GM19043 (cell line): ENCODE measurements at regions not wholly inside any gene's neighbourhood (a gene's known extent, or its start where the extent isn't known, plus 50 kb on each side); places are given as distances from the start of the nearest gene placed in this dataset.

ENCODE experiments used
- ATAC-seq: cut with Tn5 transposase; IDR thresholded peaks from one replicate; pipeline ENCODE4 v1.9.1; 2021; ENCODE audit warnings: low read depth; ENCODE audit not compliant: unreplicated experiment

DNA sequence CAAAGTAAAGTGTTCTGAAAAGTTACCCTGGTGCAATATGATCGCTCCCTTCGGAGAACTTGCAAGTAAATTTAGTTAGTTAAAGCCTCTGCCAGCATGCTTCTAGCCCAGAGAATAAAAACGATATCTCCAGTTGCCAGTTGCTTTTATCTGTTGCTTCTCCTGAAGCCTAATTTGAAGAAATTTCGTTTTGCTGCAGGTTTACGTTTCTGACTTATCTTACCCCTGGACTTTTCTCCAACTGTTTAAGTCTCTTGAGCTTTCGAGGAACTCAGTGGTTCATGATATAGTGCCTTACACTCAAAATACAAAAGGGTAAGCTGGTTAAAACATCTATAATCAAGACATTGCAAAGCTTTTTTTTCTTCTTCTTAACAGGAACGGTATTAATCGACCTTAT, 131.1 kb downstream of the FAM161A start:
- no peak for ATAC-seq

DNA sequence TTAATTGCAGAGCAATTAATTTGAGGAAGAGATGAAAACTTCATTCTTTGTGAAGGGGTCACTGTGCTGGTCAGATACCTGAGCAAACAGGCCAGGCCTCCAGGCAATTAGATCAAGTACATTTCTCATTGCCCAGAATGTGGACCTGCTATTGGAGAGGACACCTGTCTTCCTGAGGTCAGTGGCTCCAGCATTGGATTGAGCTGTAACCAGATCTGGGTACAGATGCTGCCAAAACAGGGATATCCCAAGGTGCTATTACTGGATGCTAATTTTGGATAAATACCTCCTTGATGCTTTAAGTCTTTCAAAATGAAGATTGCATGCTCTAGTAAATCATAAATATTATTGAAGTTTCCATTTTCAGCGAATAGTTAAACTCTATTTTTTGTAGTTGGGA, 131.5 kb downstream of the FAM161A start:
- ATAC-seq = no peak

DNA sequence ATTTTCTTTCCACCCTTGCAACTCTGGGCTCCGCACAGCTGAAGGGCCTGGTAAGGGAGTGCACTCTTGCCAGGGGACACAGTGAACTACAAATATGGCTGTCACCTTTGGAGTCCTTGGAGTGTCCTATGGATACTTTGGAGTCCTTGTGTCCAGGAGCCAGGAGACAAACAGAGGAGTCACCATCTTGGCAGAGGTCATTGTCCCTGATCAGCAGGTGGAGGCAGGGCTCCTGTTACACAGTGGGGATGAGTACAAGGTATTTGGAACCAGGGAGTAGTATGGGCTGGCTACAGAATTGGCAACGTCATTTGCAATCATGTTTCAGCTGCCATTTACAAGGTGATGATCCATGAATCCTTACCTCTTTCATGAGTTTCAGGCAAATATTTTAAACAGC, 132.5 kb downstream of the FAM161A start:
- ATAC-seq = no peak

DNA sequence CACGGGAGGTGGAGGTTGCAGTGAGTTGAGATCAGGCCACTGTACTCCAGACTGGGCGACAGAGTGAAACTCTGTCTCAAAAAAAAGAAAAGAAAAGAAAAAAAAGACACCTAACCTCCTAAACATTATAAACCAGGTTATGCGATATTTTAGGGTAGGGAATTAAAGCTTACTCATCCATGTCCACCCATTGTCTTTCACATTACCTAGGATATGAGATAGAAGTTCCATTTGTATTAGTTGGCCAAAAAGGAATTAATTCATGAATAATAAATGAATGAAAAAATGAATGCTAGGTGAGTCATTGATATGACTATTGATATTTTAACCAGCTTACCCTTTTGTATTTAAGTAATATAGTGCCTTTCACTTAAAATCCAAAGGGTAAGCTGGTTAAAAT, 132.9 kb downstream of the FAM161A start:
- ATAC-seq = no peak

DNA sequence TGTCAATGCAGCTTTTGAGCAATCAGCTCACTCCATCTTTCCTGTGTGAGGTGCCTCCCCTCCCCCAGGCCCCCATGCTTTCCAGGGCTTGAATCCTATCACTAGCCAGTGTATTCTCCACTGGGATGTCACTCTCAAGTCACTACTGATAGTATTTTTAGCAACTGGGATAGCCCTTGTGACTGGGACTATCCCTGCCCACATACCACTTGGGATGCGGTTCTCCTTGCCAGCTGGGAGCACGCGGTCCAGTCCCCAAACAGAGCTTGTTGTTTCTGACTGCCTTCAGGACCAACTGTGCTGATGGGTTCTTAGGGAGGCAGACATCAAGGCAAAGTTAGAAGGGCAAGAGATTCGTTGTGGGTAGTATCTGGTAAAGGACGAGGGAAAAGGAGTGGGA, 134.9 kb downstream of the FAM161A start:
- ATAC-seq = no peak

DNA sequence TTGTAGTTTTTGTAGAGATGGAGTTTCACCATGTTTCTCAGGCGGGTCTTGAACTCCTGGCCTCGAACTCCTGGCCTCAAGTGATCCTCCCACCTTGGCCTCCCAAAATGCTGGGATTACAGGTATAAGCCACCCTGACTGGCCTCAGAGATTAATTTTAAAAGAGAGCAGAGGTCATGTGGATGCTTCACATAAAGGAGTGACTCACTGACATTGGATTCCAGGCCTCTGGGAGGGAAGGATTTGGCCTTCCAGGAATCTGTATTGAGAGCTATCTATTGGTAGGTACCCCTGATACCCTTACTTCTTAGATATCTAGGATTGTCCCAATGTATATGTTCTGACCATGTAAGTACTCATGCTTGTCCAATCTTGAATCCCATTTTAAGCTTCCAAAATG, 138.4 kb downstream of the FAM161A start:
- ATAC-seq = no peak

DNA sequence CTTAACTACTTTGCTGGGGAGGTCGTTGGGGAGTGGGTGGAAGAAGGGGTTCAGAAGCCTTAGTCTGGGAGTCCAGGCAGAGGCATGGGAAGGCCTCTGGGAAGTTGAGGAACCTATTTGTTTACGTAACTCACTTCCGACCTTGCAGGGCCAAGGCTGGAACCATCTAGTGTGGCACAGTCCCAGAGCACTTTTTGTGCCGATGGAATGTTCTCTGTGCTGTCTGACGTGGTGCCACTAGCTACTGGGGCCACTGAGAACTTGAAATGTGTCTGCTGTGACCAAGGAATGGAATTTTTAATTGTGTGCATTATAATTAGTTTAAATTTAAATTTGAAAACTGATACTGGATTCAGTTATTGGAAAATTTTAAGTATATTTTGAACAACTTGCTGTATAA, 139.7 kb downstream of the FAM161A start:
- no peak for ATAC-seq

DNA sequence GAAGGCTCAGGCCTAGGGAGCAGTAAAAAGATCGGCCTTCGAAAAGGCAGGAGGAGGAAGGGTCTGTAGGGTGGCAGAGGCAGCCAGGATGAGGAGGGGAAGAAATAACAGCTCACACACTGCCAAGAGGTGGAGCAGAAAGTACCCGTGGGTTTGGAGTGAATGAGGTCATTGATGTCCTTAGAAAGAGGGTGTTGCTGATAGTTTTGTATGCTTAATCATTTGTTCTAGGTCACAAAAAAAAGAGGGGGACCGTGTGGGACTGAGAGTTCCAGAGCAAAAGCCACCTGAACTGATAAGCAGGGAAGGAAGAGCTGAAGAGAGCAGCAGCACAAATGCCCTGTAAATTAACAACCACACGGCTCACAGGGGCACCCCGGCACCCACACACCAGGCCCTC, 140.4 kb downstream of the FAM161A start:
- ATAC-seq = no peak

DNA sequence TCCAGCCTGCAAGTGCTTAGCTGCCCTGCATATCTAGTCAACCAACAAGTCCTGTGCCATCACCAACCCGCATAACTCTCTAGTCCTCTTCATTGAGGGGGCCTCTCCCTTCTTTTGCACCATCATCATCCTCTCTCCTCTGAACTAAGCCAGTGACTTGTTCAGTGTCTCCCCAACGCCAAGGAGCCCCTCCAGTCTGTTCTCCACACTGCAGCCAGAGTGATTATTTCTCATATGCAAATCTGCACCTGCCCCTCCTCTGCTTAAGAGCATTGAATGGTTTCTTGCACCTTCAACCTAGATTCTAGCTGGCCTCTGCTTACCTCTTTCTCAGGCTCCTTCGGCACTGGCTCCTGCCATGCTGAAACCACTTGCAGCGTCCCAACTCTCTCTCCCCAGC, 141.8 kb downstream of the FAM161A start:
- ATAC-seq = no peak

DNA sequence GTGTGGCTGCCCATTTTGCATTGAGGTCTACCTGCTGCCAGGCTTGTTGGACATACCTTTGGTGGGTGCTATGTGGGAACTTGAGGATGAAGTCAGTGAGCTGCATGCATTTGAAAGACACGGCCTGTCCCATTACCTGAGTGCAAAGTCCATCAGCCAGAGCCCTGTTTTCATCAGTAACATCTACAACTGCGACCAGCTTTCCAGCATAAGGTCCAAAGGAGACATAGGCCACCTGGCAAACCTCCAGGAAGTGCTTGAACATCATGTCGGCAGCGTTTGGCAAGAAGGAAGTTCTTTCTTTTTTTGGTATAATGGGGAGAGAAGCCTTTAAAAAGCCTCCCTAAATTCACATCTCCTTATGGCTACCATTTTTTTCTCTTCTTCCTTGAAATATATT, 143.1 kb downstream of the FAM161A start:
- no peak for ATAC-seq

DNA sequence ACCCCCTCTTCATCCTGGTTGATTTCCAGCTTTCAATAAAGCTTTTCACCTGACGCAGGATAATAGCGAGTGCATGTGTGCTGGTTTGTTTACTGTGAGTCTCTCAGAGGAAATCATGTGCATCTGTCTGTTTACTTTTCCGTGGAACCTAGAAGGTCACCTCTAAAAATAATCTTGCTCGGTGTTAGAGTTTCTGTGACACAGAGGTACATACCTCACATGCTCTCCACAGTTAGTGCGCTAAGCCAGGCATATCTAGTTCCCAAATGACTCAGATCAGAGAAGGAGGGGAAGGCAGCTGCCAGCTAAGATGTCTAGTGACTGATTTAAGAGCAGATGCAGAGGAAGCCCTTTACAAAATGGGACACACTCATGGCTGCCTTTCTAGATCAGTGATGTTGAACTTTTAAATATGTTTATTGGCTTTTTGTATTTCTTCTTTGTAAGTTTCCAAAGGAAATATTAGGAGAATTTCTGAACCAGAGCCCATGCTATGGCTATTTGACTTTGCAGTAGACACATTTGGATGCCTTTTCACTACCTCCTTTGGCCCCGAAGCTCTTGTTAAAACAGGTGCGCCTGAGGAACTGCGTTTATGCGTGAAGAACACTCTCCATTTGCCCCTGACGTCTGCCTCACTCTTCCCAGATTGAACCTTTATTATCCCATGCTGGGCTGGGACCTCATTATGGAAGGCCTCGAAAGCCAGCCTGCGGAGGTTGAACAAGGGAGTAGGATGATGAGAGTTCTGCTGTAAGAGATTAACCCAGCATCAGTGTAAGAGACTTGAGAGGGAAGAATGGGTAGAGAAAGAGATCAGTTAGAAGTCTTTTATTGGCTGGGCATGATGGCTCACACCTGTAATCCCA, 145.6 kb downstream of the FAM161A start:
- ATAC-seq = peak; percentile 98

DNA sequence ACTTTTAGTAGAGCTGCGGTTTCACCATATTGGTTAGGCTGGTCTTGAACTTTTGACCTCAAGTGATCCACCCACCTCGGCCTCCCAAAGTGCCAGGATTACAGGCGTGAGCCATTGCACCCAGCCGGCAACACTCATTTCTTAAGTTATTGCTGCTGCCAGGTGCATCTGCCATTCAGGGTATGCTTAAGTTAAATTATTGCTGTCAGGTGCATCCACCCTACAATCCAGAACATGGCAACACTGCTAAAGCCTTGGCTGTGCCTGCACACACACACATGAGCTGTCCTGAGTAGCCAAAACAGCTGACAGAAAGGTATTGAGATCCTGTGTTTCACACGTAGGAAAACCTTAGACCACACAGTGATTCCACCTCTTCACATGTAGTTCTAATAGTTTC, 148.2 kb downstream of the FAM161A start:
- no peak for ATAC-seq

DNA sequence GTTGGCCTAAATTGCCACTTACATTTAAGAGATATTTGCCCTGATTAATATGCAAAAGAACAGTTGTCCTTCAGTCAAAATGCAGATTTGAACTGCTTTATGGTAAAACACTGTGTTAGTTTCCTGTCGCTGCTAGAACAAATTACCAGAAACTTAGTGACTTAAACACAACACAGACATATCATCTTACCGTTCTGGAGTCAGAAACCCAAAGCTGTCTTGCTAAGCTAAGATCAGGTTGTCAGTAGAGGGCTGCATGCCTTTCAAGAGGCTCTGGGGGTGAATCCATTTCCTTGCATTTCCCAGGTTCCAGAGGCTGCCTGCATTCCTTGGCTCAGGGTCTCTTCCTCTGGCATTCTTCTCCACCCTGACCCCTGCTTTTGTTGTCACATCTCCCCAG, 149.5 kb downstream of the FAM161A start:
- ATAC-seq = no peak

DNA sequence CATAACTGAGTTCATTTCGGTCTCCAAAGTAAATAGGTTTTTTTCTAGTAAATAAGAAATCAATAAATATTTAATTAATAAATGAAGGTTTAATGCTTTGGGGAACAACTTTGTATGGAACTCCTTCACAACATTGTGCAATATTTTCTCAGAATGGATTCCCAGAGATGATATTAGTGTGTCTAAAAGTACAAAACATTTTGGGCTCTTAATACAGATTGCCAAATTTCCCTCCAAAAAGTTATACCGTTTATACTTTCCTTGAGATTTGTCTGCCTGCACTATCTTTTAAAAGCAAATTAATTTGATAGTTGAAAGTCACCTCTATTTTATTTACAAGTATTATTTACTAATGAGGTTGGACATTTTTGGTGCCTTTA, 151.8 kb downstream of the FAM161A start:
- ATAC-seq = no peak

DNA sequence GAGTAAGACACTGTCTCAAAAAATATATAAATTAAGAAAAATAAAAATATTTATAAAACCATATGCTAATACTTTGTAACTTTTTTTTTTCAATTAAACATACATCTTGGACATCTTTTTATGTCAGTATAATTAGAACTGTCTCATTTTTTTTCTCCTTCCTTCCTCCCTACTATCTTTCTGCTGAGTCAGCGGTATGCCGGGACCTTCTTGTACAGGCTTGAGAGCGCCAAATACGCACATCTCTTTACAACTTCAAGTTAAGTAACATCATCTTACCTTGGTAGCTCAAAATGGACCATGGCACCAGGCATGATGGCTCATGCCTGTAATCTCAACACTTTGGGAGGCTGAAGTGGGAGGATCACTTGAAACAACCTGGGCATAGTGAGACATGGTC, 153.4 kb downstream of the FAM161A start:
- ATAC-seq = no peak

DNA sequence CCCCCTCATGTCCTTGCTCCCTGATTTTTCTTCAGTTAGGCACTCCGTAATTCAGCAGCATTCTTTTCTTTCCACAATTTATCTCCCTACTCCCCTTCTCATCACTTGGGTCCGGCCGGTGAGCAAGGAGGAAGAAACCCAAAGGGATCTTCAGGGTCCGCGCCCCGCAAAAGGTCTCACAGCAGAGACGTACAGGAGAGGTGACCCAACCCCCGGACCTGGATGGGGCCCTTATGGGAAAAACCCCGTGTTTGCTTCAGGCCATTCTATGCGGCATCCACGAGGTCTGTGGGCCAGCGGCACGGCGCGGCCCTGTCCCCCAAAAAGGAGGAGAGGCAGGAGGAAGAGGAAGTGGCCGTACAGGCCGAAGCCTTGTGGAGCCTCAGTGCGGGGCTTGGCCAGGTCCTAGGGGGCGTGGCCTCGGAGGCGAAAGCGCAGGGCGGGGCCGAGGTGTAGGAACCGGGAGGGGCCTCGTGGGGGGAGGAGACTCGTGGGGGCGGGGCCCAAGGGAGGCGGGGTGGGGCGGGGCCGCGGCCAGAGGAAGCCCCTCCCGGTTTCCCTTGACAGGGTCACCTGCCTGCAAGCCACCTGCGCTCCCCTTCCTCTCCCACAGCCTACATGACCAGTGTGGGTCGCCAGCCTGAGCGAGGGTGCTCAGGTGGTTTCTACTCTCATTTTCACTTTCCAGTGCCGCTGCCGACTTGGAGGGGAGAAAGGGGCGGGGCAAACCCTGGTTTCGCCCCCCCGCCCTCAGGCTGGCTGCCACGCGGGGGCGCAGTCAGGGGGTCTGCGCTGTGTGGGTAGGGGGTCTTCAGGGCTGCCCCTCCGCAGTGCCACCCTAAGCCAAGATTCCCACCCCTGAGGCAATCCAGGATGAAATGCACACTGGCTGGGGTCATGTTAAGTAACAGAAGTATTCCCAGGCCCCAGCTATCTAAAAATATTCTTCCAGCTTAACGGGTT, 156.4 kb upstream of the XPO1 start:
- ATAC-seq = peak; percentile 95

DNA sequence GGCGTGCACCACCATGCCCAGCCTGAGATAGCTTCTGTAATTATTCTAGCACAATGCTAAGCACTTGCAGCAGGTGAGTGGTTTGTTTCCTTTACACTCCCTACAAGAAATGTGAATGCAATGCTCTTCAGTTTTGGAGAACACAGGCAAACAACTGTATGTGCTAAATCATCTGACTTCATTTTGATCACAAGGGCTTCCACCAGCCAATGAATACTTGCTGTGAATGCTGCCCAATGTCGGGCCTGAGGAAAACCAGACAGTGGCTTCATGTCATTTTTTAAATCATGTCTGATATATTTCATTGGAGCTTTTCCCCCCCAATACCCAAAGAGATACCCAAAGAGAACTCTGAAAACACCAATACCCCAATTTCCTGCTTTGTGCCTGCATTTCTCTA, 155.6 kb upstream of the XPO1 start:
- no peak for ATAC-seq

DNA sequence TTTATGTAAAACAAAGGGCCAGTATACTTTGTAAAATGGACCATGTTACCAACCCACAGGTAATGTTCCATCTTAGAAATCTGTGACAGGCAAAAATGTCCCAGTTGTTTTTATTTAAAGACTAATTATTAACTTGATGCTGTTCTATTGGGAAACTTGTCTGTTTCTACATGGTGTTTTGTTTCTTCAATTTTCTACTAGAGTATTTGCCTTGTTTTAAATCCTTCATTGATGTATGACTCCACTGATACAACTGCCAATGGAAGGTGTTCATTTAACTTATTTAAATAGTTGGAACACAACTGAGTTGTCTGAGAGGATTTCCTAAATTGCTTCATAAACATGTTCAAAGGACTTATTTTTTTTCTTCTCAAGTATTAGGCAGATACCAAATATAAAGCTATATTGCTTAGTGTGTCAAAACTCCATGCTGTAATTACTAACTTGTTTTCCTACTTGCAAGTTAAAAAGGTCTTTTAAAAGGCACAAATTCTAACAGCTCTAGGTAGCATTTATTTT, 152.0 kb upstream of the XPO1 start:
- ATAC-seq = no peak

DNA sequence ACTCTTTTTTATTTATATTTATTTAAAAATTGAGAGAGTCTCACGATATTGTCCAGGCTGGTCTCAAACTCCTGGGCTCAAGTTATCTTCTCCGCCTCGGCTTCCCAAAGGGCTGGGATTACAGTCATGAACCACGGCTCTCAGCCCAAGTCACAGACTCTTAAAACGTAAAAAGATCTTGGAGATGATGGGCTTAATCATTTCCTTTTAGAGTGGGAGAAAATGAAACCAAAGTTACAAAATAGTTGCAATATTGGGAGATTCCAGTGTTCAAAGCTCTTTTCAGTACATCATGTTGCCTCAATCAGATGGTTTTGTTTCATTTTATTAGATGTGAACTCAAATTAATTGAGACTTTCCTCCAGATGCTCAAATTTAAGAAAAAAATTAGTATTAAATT, 151.4 kb upstream of the XPO1 start:
- ATAC-seq = no peak

DNA sequence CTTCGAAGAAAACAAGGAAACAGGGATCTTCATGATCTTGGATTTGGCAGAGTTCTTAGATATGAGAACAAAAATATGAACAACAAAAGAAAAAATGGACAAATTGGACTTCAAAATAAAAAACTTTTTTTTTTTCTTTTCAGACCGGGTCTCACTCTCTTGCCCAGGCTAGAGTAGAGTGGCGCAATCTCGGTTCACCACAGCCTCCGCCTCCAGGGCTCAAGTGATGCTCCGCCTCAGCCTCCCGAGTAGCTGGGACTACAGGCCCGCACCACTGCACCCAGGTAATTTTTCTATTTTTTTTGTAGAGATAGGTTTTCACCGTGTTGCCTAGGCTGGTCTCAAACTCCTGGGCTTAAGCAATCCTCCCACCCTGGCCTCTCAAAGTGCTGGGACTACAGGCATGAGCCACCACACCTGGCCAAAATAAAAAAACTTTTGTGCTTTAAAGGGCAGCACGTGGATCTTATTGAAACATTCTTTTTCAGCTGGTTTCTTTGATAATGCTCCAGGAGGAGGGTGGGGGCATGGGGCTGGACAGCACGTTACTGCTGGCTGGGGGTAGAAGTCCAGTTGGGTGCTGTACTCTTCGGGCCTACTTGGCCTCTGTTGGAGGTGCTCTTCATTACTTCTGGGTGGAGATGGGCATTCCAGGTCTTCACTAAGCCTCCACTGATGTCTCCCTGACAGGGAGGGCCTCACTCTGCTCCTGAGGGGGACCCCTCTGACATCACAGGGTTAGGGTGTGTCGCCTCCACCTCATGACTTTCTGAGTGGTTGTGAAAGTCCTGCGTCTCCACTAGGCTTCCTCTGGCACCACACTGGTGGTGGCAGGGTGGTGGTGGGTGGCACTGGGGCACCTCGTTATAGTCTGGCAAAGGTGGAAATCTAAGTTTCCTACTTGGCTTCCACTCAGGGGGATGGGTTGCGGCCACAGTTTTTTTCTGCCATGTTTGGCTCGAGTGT, 150.5 kb upstream of the XPO1 start:
- ATAC-seq = no peak
